NCI-H1105 treated with DMSO at 0.1 percent for 48 hours (cell line): ENCODE measurements at regions not wholly inside any gene's neighbourhood (a gene's known extent, or its start where the extent isn't known, plus 50 kb on each side); places are given as distances from the start of the nearest gene placed in this dataset.

Experiments
- DNase-seq: peaks from one replicate; lab custom pipeline; 2025; lab: John Stamatoyannopoulos, UW

- DNase-seq: no peak
Observed at GRCh38 chr12:69062621-69063237, 129.8 kb upstream of the CPM start.

- DNase-seq: no peak
Observed at GRCh38 chr12:69064734-69065443, 131.9 kb upstream of the CPM start.

GRCh38 chr12:69065775-69066174, 132.8 kb upstream of the CPM start:
- DNase-seq: no peak

- no peak for DNase-seq
Observed at GRCh38 chr12:69066492-69067373, 133.8 kb upstream of the CPM start.

- DNase-seq: no peak
Observed at GRCh38 chr12:69067713-69068112, 134.7 kb upstream of the CPM start.

GRCh38 chr12:69068448-69068847, 135.5 kb upstream of the CPM start:
- no peak for DNase-seq

- no peak for DNase-seq
Observed at GRCh38 chr12:69069479-69069878, 136.5 kb upstream of the CPM start.

- peak; percentile 32 for DNase-seq
Observed at GRCh38 chr12:69070319-69071090, 137.5 kb upstream of the CPM start.

- DNase-seq: no peak
Observed at GRCh38 chr12:69071091-69071370, 138.1 kb upstream of the CPM start.

GRCh38 chr12:69073035-69073434, 140.1 kb upstream of the CPM start:
- DNase-seq: no peak

GRCh38 chr12:69074556-69075349, 141.8 kb upstream of the CPM start:
- no peak for DNase-seq

- no peak for DNase-seq
Observed at GRCh38 chr12:69083689-69084088, 150.7 kb upstream of the CPM start.

- DNase-seq: no peak
Observed at GRCh38 chr12:69084816-69085378, 151.9 kb upstream of the CPM start.

GRCh38 chr12:69085852-69086251, 152.9 kb upstream of the CPM start:
- DNase-seq: no peak

GRCh38 chr12:69087986-69088385, 151.4 kb upstream of the CPSF6 start:
- no peak for DNase-seq

- no peak for DNase-seq
Observed at GRCh38 chr12:69090722-69091121, 148.6 kb upstream of the CPSF6 start.

- DNase-seq: no peak
Observed at GRCh38 chr12:69091442-69092017, 147.8 kb upstream of the CPSF6 start.

GRCh38 chr12:69092137-69092536, 147.2 kb upstream of the CPSF6 start:
- DNase-seq: no peak

GRCh38 chr12:69094606-69095216, 144.7 kb upstream of the CPSF6 start:
- DNase-seq: no peak

- DNase-seq: no peak
Observed at GRCh38 chr12:69095765-69096477, 143.4 kb upstream of the CPSF6 start.
